HK-2 (cell line): ENCODE measurements at regions not wholly inside any gene's neighbourhood (a gene's known extent, or its start where the extent isn't known, plus 50 kb on each side); places are given as distances from the start of the nearest gene placed in this dataset.
A peak's percentile ranks its signal among the peaks of the same experiment; 100 is the strongest.

ENCODE experiments used
- DNase-seq: peaks from one replicate; pipeline ENCODE4 v3.0.0-alpha.2; 2018; ENCODE audit not compliant: unreplicated experiment

DNA sequence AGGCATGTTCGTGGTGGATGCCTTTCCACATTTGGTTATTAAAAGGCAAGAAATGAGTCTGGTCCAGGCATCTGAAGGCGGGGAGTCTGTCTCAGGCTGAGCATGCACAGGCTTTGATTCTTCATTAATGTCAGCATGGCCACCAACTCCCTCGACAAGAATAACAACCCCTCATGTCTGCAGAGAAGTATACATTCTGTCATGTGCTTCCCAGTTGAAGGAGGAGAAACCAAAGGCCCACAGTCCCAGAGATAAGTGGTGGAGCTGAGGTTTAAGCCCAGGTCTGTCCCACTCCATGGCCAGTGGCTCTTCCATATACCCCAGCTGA, 61.6 kb upstream of the LAPTM5 start:
- no peak for DNase-seq

DNA sequence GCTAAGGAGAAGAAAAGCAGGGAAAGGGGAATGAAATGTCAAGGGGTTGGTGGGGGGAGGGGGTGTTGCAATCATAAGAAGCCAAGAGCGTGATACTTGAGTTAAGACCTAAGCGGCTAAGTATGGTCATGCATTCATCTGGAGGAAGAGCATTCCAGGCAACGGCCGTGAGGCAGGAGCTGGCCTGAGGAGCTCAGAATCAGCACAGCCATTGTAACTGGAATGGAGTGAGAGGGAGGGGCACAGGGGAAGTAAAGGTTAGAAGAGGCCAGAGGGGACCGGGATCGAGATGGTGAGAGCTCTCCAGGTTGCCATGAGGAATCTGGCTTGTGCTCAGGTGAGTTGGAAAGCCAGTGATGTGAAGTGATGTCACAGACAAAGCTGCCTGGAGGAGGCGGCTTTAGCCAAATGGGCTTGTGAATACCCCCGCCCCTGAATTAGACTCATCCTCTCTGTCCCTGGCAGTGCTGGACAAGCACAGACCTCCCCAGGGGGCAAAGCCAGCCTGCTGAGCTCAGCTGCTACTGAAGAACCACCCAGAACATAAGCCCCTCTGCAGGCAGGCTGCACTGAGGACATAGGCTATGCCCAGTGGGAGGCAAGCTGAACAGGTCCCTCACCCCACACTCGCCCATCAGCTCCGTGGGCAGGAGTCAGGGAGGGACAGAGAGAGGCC, 61.1 kb upstream of the LAPTM5 start:
- DNase-seq = no peak

DNA sequence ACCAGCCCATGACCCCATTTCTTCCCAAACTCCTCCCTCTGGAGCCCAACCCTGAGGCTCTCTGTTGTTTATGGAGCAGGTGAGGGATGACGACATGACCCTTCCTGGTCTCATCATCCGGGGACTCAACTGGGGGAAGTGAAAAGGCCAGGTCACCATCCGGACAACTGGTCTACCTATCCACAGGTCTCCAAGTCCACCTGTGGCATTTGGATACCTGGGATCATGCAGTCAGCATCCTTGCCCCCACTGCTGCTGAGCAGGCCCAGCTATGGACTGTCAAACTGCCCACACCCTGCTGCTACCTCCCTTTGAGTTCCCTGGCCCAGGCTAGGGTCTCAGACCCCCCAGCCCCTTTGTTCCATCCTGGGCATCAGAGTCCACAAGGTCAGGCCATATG, 60.0 kb upstream of the LAPTM5 start:
- DNase-seq = no peak

DNA sequence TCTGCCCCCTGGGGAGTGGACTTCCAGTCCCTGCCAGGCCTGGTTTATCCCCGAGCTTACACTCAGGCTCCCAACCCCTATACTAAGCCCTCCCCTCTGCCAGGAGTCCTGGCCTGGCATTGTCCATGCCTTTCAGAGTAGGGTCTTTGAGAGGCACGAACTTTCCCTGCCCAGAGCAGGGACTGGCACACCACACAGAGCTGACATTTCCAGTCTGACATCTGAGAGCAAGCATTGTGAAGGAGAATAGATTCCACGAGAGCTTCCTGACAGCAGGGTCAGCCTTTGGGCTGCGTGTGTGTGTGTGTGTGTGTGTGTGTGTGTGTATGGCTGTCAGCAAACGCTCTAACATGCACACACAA, 59.5 kb upstream of the LAPTM5 start:
- DNase-seq = no peak

DNA sequence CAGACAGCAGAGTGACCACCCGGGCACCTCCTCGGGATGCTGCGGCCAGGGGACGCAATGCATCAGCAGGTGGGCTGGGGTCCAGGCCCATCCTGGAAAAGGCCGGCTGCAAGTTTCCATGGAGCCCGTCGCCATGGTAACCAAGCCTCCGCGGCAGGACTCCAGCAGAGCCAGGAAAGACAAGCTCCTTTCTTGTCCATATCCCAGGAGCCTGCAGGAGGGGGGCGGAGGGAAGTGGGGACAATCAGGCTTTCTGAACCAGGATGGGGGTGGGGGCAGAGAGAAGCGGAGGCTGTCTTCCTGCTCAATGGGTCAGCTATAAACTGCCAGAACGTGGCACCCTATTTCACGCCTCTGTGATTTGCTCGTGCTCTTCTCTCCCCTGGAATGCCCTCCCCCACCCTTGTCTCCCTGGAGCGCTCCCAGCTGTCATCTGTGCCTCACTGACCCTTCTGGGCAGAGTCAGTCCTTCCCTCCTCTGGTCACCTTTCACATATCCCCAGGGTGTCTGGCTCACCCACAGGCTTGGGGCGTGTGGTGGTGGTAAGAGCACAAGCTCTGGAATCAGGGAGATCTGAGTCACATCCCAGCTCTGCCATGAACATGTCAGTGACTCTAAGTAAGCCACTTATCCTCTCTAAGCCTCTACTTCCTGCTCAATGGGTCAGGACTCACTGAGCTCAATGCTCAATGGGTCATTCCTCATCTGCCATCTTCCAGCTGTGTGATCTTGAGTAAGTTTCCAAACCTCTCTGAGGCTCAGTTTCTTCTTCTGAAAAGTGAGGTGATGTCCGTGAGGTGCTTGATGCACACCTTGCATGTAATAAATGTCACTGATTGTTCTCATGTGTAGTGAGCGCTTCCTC, 58.9 kb upstream of the LAPTM5 start:
- DNase-seq = peak; percentile 94

DNA sequence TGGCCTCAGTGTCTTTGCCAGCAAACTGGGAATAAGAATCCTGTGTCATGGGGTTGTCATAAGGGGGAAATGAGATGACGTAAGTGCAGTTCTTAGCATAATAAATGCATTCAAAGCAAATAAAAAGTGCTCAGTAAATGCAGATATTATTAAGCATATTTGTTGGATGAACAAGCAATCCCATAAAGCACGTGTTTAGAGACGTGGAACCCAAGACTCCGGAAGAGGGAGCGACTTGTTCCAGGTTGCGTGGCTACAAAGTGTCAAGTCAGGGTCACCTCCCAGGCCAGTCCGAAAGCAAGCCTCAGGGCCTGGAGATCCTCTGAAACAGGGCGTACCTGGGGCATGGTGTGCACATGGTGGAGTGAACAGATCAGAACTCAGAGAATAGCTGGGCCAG, 58.0 kb upstream of the LAPTM5 start:
- no peak for DNase-seq

DNA sequence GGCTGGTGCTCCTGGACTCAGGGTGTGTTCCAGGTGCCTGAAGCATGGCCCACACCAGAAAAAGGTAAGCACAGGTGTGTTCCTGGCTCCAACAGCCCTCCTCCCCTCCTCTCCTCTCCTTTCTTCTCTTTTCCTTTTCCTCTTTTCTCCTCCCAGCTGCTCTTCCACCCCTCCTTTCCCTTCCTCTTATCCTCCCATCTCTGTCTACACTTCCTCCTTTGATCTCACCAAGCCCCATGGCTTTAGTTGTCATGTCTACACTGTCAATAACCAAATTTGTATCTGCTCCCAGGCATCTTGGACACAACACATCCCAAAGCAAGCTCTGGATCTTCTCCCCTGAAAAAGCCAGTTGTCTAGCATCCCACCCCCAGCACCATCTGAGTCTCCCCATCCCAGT, 56.7 kb upstream of the LAPTM5 start:
- DNase-seq = no peak

DNA sequence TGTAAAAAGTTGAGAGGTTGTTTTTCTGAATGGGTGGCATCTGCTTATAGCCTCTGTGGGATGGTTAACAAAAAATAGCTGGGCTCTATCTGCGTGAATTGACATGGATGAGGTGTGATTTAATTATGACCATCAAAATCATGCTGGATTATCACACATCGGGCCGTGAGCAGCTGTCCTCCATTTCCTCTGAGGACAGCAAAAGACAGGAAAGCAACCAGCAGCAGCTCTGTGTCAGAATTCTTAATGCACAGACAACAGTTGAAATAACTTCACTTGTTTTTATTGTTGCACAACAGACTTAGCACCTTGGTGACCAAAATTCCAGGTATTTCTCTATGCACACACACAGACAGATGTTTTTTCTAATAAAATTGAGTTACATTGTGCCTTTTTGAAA, 54.5 kb upstream of the LAPTM5 start:
- DNase-seq = no peak

DNA sequence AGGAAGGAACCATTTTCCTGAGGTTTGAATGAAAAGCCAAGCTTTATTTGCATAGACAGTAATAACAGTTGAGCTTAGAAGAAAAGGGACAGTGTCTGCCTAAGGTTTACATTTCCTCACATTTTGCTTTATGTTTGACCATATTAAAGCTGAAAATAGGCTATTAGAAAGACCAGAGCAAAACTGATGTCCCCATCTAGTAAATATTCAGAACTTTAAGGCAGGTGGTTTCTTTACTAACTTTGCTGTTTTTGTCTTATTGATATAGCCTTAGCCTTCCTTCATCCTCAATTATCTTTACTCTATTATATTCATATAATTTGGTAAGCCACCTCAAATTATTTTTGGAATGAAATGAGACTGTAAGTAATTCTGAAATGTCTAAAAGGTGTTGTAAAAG, 53.6 kb upstream of the LAPTM5 start:
- DNase-seq = no peak

DNA sequence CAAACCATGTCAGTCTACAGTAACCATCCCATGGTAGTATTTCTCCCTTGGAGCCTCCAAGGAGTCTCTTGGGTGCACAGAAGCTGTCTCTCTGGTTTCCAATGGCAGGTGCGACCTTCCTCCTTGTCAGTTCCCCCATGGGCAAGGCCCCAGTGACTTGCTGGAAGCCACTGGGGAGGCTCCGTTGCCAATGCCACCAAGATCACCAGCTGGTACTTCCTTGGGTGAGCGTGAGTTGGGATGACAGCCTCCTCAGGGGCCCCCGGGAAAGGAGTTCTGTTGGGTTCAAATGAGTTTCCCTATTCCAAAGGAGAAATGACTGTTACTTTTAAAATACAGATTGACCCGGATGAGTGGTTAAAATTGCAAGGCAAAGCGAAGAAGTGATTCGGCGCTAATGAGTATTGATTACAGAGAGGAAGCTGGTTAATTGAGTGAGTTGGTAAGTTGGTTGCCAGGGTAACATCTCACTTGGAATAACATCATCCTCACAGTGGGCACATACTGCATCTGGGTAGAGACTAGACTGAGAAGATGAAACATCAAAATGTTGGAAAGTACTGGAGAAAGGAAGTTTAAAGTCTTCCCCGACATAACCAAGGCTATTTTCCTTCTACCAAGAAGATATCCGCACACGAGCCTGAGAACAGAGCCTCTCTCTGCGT, 53.0 kb upstream of the LAPTM5 start:
- DNase-seq = no peak

DNA sequence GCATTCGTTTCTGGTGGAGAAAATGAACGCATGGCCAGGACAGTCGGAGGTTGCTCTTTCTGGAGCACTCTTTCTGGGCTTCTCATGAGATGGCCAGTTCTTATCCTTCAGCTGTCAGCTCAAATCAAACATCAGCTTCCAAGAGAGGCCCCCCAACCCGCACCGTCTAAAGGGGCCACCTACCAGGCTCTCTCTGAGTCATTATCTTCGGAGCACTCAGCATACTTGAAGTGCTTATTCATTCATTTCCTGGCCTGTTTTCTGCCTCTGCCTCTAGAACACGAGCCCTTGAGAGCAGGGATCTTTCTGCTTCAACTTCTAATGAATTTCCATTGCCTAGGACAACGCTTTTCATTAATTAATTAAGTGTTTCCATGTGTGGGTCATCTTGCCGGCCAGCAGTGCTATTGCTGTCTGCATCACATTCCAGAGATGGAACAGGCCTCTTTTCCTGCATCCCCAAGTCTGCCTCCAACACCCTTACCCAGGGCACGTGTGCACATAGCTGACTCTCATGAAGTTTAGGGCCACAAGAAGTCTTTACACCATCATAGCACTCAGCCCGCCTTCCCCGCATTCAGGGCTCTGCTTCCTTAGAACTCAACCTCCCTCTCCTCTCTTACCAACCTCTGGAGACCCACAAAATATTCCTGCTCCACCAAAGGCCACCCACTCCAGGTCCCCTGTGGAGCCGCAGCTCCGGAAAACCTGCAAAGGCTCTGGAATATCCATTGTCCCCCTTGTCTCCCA, 52.1 kb upstream of the LAPTM5 start:
- peak; percentile 50 for DNase-seq

DNA sequence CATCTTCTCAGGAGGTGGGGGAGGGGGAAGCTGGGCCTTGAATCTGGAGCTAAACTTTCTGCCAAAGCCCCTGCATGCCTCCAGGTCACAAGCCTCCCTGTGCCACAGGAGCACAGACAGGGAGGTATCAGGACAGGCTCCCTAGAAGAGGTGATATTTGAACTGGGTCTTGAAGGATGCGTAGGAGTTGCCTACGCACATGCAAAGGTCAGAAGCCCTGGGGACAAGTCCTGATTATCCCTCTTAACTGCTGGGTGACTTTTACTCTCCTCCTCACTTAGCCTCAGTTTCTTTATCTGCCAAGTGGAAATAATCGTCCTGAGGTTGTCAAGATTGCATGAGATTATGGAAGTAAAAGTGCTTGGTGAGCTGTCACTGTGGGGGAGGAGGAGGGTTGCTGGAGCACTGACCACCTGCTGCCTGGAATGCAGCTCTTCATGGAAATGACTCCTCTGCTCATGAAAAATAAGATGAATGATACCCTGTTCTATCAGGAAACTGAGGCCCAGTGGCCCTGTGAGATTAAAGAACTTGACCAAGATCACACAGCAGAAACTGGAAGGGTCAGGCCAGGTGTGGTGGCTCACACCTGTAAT, 50.6 kb upstream of the LAPTM5 start:
- DNase-seq = no peak

DNA sequence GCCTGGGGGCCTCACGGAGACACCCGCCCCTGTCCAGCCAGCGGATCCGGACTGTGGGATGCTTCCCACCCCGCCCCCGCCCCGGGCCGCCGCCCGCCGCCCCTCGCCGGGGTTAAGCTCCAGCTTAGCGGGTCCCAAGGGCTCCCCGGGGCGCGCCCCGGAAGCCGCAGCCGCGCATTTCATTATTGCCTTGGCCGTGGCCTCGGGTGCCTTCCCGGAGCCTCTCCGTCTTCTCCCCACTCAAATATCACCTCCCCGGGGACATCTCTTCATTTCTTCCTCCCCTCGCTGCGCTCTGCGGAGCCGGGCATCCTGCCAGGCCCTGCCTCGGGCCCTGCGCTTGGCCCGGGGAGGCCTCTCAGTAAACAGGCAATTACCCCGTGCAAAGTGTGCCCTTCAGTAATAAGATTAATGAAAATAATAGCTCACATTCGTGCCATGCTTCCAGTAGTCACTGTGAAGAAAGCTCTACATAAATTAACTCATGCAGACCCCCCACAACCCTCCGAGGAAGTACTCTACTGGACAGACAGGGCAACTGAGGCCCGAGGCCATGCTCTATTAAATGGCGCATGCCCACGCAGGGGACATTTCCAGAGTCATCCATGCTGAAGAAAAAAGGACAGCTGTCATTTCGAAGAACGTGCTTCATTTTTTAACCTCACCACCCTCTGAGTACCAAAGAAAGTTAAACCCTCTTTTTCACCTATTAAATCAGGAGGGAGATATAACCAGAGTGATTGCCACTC, 49.9 kb upstream of the LAPTM5 start:
- peak; percentile 30 for DNase-seq
